GM20431 (cell line): ENCODE measurements at regions not wholly inside any gene's neighbourhood (a gene's known extent, or its start where the extent isn't known, plus 50 kb on each side); places are given as distances from the start of the nearest gene placed in this dataset.

ENCODE experiments used
- in situ Hi-C: fragments of 300-500 bp; cut with MseI, MboI; formaldehyde crosslinking; loops from one replicate; pipeline ENCODE4 v1.15.0; 2020; ENCODE audit warnings: low sequenced_read_pairs; ENCODE audit not compliant: unreplicated experiment

GRCh38 chr16:52976539-52977167, 76.0 kb downstream of the CHD9NB start:
- in situ Hi-C loops, result no loop called here

GRCh38 chr16:52967744-52968143, 85.0 kb downstream of the CHD9NB start:
- in situ Hi-C loops, result no loop called here

GRCh38 chr16:52964290-52964689, 88.4 kb downstream of the CHD9NB start:
- in situ Hi-C loops, result no loop called here

GRCh38 chr16:52963855-52964242, 88.8 kb downstream of the CHD9NB start:
- in situ Hi-C loops, result no loop called here

GRCh38 chr16:52963212-52963854, 89.4 kb downstream of the CHD9NB start:
- in situ Hi-C loops, result no loop called here

- in situ Hi-C loops, result no loop called here
Observed at GRCh38 chr16:52958951-52959350, 93.7 kb downstream of the CHD9NB start.

GRCh38 chr16:52957199-52957598, 95.5 kb downstream of the CHD9NB start:
- in situ Hi-C loops, result no loop called here

GRCh38 chr16:52956044-52956443, 96.7 kb downstream of the CHD9NB start:
- in situ Hi-C loops, result no loop called here

GRCh38 chr16:52953215-52953614, 99.5 kb downstream of the CHD9NB start:
- in situ Hi-C loops, result no loop called here

- in situ Hi-C loops, result no loop called here
Observed at GRCh38 chr16:52948946-52949345, 103.8 kb downstream of the CHD9NB start.

GRCh38 chr16:52932321-52932720, 120.4 kb downstream of the CHD9NB start:
- in situ Hi-C loops, result no loop called here

GRCh38 chr16:52929478-52930400, 123.0 kb downstream of the CHD9NB start:
- in situ Hi-C loops, result no loop called here

GRCh38 chr16:52928955-52929354, 123.7 kb downstream of the CHD9NB start:
- in situ Hi-C loops, result no loop called here

GRCh38 chr16:52925143-52925542, 127.6 kb downstream of the CHD9NB start:
- in situ Hi-C loops, result no loop called here

- in situ Hi-C loops, result loop anchor here (25.0 kb wide), 1 partner anchor 737 kb away; no protein-coding TSS in a partner anchor
Observed at GRCh38 chr16:52924162-52924561, 128.5 kb downstream of the CHD9NB start.

GRCh38 chr16:52921104-52921503, 131.6 kb downstream of the CHD9NB start:
- in situ Hi-C loops, result loop anchor here (25.0 kb wide), 1 partner anchor 734 kb away; no protein-coding TSS in a partner anchor

- in situ Hi-C loops, result loop anchor here (25.0 kb wide), 1 partner anchor 733 kb away; no protein-coding TSS in a partner anchor
Observed at GRCh38 chr16:52920331-52920730, 132.4 kb downstream of the CHD9NB start.

GRCh38 chr16:52914428-52914827, 138.3 kb downstream of the CHD9NB start:
- in situ Hi-C loops, result loop anchor here (25.0 kb wide), 1 partner anchor 727 kb away; no protein-coding TSS in a partner anchor

- in situ Hi-C loops, result loop anchor here (25.0 kb wide), 1 partner anchor 725 kb away; no protein-coding TSS in a partner anchor
Observed at GRCh38 chr16:52912565-52913173, 140.0 kb downstream of the CHD9NB start.

GRCh38 chr16:52908057-52908456, 144.6 kb downstream of the CHD9NB start:
- in situ Hi-C loops, result loop anchor here (25.0 kb wide), 1 partner anchor 721 kb away; no protein-coding TSS in a partner anchor
